OCI-LY7 (cell line): ENCODE measurements at regions not wholly inside any gene's neighbourhood (a gene's known extent, or its start where the extent isn't known, plus 50 kb on each side); places are given as distances from the start of the nearest gene placed in this dataset.

Experiments
- CTCF ChIP-seq: fragments of 200-600 bp; sonication (generic); conservative IDR thresholded peaks from 2 replicates; pipeline ENCODE4 v1.5.1; 2014; ENCODE audit warnings: mild to moderate bottlenecking, antibody characterized with exemption, low read length, moderate library complexity, mixed read lengths
- EZH2phosphoT487 ChIP-seq: fragments of 200-600 bp; sonication (generic); IDR thresholded peaks from 2 replicates; pipeline ENCODE4 v1.6.1; 2018; ENCODE audit warnings: low read depth, borderline replicate concordance, mild to moderate bottlenecking, mixed run types, antibody characterized with exemption, low read length, moderate library complexity, mixed read lengths

DNA sequence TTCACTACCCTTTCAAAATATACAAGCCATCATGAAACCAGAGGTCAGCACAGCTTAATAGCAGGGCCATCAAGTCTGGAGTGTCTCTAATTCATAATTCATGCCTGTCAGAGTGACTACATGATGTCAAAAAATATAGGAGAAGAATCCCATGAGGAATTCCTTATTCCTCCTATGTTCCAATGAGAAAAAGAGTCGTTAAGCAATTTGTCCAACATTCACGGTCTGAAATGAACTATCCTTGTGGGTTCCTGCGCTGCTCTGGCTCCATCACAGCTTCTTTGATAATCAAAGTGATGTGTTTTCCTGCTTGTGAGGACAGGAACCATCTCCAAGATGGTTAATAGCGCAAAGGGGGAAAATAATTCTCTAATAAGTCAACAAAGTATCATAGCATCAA is 560.4 kb upstream of the KLHL29 start:
- TF ChIP-seq CTCF: no peak
- no peak for TF ChIP-seq EZH2phosphoT487
